Esophagus muscularis mucosa (tissue), 3 donors: ENCODE measurements at regions not wholly inside any gene's neighbourhood (a gene's known extent, or its start where the extent isn't known, plus 50 kb on each side); places are given as distances from the start of the nearest gene placed in this dataset.

Source experiments
- POLR2AphosphoS5 ChIP-seq, 2 donors: sonication (generic); formaldehyde crosslinking; IDR thresholded peaks; one replicate each; pipeline ENCODE4 v1.6.1; 2017; ENCODE audit warnings: antibody characterized with exemption in 2 of 2
- TF ChIP-seq, protein P1 (sequence below), 3 experiments: fragments of 200-600 bp in 2 of 3; fragments of 450-650 bp in 1 of 3; sonication (generic) in 2 of 3; IDR thresholded peaks; one replicate each; pipeline ENCODE4 v1.5.1; 2017 to 2019; ENCODE audit warnings: antibody characterized with exemption in 3 of 3, mild to moderate bottlenecking in 2 of 3, moderate library complexity in 1 of 3

- TF ChIP-seq, protein P1, sequence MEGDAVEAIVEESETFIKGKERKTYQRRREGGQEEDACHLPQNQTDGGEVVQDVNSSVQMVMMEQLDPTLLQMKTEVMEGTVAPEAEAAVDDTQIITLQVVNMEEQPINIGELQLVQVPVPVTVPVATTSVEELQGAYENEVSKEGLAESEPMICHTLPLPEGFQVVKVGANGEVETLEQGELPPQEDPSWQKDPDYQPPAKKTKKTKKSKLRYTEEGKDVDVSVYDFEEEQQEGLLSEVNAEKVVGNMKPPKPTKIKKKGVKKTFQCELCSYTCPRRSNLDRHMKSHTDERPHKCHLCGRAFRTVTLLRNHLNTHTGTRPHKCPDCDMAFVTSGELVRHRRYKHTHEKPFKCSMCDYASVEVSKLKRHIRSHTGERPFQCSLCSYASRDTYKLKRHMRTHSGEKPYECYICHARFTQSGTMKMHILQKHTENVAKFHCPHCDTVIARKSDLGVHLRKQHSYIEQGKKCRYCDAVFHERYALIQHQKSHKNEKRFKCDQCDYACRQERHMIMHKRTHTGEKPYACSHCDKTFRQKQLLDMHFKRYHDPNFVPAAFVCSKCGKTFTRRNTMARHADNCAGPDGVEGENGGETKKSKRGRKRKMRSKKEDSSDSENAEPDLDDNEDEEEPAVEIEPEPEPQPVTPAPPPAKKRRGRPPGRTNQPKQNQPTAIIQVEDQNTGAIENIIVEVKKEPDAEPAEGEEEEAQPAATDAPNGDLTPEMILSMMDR (IDR thresholded peaks at IDR 0.05): no peak
- TF ChIP-seq POLR2AphosphoS5 (IDR thresholded peaks at IDR 0.05): no peak
These were observed 561.3 kb downstream of the DHX35 start for GRCh38 chr20:39523405-39523804.
